Muscle of leg (tissue), 3 donors: ENCODE measurements at regions not wholly inside any gene's neighbourhood (a gene's known extent, or its start where the extent isn't known, plus 50 kb on each side); places are given as distances from the start of the nearest gene placed in this dataset.
"Not testable (repeated sequence)": the region's sequence is repeated elsewhere in the genome, so short reads cannot be mapped to it uniquely, and the experiment has no call there.

Experiments used
- DNase-seq: peaks from one replicate; pipeline ENCODE4 v3.0.0; 2013
- H3K27ac ChIP-seq: one replicate; pipeline ENCODE4 v1.5.1; 2013; ENCODE audit warnings: mild to moderate bottlenecking, low read length, control low read depth
- H3K27me3 ChIP-seq: one replicate; pipeline ENCODE4 v1.6.1; 2013; ENCODE audit warnings: low read length; ENCODE audit not compliant: control insufficient read depth, insufficient read depth
- H3K36me3 ChIP-seq: one replicate; pipeline ENCODE4 v1.6.1; 2013; ENCODE audit warnings: low read length; ENCODE audit not compliant: control insufficient read depth, insufficient read depth
- H3K4me1 ChIP-seq: one replicate; pipeline ENCODE4 v1.6.1; 2013; ENCODE audit warnings: low read length; ENCODE audit not compliant: control insufficient read depth, insufficient read depth
- H3K4me3 ChIP-seq: one replicate; pipeline ENCODE4 v1.5.1; 2013; ENCODE audit warnings: low read length, control low read depth
- H3K9me3 ChIP-seq: replicated peaks from 2 replicates; pipeline ENCODE4 v1.6.1; 2013; ENCODE audit warnings: low read depth, low read length; ENCODE audit not compliant: control insufficient read depth
- WGBS: methylation state at CpG from one replicate; pipeline ENCODE4 v1.1.5; 2013; ENCODE audit warnings: missing lambda C conversion rate; ENCODE audit not compliant: insufficient coverage; 5-methylcytosine and 5-hydroxymethylcytosine counted together

DNA sequence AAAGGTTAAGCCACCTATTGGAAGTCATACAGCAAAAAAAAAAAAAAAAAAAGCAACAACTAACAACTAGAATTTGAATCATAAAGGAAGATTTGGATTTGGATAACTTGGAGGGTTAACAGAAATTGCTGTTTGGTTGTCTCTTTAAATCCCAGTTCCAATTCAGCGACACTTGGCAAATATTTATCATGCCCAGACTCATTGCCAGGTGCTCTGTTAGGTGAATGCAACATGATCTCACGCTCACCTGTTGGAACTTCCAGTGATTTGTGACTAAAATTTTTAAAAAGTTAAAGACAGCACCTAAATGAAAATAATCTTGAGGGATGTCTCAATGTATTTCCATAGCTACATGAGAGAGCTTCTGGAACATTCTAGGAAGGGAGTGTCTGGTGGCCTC, 103.7 kb downstream of the TBX3 start:
- no CpG with 5 or more reads among the region's 2 CpGs for WGBS
- DNase-seq = no peak
- H3K4me1 ChIP-seq = no peaks in the 10 kb centered on the region
- H3K27ac ChIP-seq = no peak overlapping the region
- H3K4me3 ChIP-seq = no peak overlapping the region
- no peaks in the 10 kb centered on the region for H3K36me3 ChIP-seq
- H3K9me3 ChIP-seq = no peaks in the 10 kb centered on the region
- H3K27me3 ChIP-seq = peaks cover 3% of the 10 kb centered on the region

DNA sequence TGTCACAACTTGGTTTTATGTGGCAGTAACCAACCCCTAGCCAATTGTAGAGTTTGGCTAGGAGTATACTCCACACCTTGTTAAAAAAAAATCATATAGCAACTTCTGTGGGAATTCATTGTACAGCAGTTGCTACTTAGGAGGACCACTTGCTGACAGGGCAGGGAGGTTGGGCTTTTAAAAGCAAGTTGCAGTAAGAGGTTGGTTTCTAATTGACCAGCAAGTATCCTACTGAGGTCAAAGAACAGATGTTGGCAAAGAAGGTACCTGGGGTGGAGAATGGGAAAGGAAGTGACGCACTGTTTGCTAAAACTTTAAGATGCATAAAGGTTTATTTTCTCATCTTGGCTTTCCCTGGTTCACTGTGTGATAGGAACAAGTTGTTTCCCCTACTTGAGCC, 104.6 kb downstream of the TBX3 start:
- DNase-seq = no peak
- no peaks in the 10 kb centered on the region for H3K4me1 ChIP-seq
- no peaks in the 10 kb centered on the region for H3K9me3 ChIP-seq
- H3K4me3 ChIP-seq = no peak overlapping the region
- H3K27me3 ChIP-seq = peaks cover 3% of the 10 kb centered on the region
- no peak overlapping the region for H3K27ac ChIP-seq
- no peaks in the 10 kb centered on the region for H3K36me3 ChIP-seq
- WGBS = no CpG with 5 or more reads among the region's 1 CpG

DNA sequence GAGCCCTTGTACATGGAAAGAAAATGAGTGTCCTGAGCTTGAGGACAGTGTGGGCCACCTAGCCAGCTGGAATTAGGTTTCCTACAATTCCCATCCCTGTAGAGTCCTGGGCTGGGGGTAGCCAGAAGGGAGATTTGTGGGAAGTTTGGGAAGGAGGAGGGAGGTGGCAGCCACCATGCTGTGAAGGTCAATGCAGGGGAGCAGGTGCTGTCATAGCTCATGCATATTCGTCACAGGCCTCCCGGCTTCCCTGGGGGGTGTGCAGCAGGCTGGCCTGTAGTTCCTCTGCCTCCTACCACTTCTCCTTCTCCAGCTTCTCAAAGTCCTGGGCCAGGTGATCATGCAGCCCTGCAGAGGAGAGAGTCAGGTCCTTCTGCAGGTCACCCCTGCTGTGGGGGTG, 121.3 kb downstream of the TBX3 start:
- no peak overlapping the region for H3K4me3 ChIP-seq
- 0% methylated on average over 1 of the region's 2 CpGs for WGBS
- no peaks in the 10 kb centered on the region for H3K36me3 ChIP-seq
- no peak overlapping the region for H3K27ac ChIP-seq
- H3K27me3 ChIP-seq = no peaks in the 10 kb centered on the region
- no peak for DNase-seq
- H3K4me1 ChIP-seq = no peaks in the 10 kb centered on the region
- H3K9me3 ChIP-seq = no peaks in the 10 kb centered on the region

DNA sequence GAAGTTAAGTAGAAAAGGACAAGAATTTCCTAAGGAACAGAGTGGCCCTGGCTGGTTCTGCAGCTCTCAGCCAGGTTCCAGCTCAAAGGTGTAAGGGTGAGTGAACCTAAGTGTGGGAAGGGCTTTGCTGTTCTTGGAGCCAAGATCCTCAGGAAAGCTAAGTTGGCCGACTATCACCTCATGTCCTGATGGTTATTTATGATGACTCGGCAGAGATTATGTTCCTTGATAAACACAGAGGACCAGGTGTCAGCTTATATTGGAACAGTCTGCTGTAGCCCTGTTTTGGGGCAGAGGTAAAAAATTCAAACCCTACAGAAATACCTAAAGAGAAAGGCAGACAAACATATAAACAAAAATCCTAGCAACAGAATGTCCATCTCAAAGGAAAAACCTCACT, 128.5 kb downstream of the TBX3 start:
- no peak for DNase-seq
- Histone ChIP-seq H3K4me3 (no peak overlapping the region), H3K27ac (no peak overlapping the region), H3K9me3 (no peaks in the 10 kb centered on the region), H3K36me3 (no peaks in the 10 kb centered on the region), H3K4me1 (no peaks in the 10 kb centered on the region), H3K27me3 (no peaks in the 10 kb centered on the region)
- 50% methylated on average over 1 of the region's 2 CpGs for WGBS

DNA sequence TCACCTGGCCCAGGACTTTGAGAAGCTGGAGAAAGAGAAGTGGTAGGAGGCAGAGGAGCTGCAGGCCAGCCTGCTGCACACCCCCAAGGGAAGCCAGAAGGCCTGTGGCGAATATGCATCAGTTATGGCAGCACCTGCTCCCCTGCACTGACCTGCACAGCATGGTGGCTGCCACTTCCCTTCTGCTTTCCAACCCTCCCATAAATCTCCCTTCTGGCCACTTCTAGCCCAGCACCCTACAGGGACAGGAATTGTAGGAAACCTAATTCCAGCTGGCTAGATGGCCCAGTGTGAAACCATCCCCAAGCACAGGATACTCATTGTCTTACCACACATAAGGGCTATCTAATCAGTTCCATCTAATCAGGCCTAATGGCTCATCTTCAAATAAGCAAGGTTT, 136.3 kb downstream of the TBX3 start:
- H3K4me3 ChIP-seq = no peak overlapping the region
- no CpG with 5 or more reads among the region's 1 CpG for WGBS

GRCh38 chr12:114530417-114530816, 124.5 kb upstream of the TBX5 start:
- Histone ChIP-seq H3K9me3 (no peaks in the 10 kb centered on the region), H3K4me1 (no peaks in the 10 kb centered on the region), H3K4me3 (no peak overlapping the region), H3K27ac (no peak overlapping the region), H3K27me3 (no peaks in the 10 kb centered on the region), H3K36me3 (no peaks in the 10 kb centered on the region)
- WGBS = 92% methylated on average over 3 of the region's 7 CpGs
- no peak for DNase-seq

More for the DNA sequence above, 136.3 kb downstream of the TBX3 start:
- Histone ChIP-seq H3K27me3 (no peaks in the 10 kb centered on the region), H3K36me3 (no peaks in the 10 kb centered on the region), H3K27ac (no peak overlapping the region), H3K9me3 (no peaks in the 10 kb centered on the region), H3K4me1 (no peaks in the 10 kb centered on the region)
- no peak for DNase-seq

DNA sequence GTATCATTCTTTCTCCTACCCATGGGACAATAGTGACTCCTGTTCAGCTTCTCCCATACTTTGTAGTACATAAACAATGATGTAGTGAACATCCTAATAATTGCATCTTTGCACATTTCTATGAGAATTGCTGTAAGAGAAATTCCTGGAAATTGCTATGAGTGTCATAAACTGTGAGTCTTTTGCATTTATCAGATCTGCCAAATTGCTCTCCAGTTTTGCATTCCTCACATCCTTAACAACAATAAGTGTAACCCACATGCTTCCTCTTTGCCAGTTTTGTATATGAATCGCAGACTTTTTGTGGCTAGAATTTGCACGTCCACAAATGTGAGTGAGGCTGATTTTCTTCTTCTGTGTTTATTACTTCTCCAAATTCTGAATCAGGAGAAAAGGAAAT, 124.0 kb upstream of the TBX5 start:
- no peak for DNase-seq
- Histone ChIP-seq H3K27ac (no peak overlapping the region), H3K27me3 (no peaks in the 10 kb centered on the region), H3K36me3 (no peaks in the 10 kb centered on the region), H3K9me3 (no peaks in the 10 kb centered on the region), H3K4me3 (no peak overlapping the region), H3K4me1 (no peaks in the 10 kb centered on the region)
- WGBS = no CpG with 5 or more reads among the region's 2 CpGs

GRCh38 chr12:114528766-114529165, 122.8 kb upstream of the TBX5 start:
- Histone ChIP-seq H3K36me3 (no peaks in the 10 kb centered on the region), H3K4me1 (no peaks in the 10 kb centered on the region), H3K27ac (no peak overlapping the region), H3K27me3 (no peaks in the 10 kb centered on the region), H3K4me3 (no peak overlapping the region), H3K9me3 (no peaks in the 10 kb centered on the region)
- no peak for DNase-seq
- WGBS = 54% methylated on average over 3 of the region's 3 CpGs

DNA sequence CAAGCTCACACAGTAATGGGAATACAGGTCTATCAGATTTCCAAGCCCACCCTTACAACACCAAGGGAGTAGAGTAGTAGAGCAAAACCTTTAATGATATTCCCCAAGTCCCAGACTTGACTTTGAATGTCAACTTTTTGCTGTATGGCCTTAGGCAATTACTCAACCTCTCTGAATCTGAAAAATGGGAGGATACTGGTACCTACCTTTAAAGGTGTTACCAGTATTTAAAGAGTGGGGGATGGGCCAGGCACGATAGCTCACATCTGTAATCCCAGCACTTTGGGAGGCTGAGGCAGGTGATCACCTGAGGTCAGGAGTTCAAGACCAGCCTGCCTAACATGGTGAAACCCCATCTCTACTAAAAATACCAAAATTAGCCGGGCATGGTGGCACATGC, 115.2 kb upstream of the TBX5 start:
- WGBS = no CpG with 5 or more reads among the region's 2 CpGs
- not testable (repeated sequence) for H3K27me3 ChIP-seq, H3K4me1 ChIP-seq, H3K9me3 ChIP-seq, H3K36me3 ChIP-seq, H3K4me3 ChIP-seq, DNase-seq, H3K27ac ChIP-seq

DNA sequence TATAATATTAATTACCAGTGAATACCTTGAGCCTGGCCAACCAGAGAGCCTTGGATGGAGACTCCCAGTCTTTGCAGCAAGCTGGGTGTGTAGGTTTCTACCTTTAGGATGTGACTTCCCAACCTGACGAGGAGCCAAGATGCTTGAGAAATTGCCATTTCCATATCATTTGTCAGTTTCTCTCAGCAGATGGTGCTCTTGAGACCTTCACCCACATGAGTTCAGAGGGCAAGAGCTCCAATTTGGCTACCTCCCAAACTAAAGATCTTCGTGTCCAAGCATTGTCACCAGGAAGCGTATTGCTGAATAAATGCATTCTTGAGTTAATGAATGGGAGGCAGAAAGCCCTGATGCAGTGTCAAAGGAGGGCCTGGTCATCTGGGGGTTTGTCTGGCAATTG, 106.4 kb upstream of the TBX5 start:
- no CpG with 5 or more reads among the region's 3 CpGs for WGBS
- H3K9me3 ChIP-seq = no peaks in the 10 kb centered on the region
- H3K4me3 ChIP-seq = no peak overlapping the region
- no peaks in the 10 kb centered on the region for H3K27me3 ChIP-seq
- no peaks in the 10 kb centered on the region for H3K4me1 ChIP-seq
- no peak overlapping the region for H3K27ac ChIP-seq
- no peaks in the 10 kb centered on the region for H3K36me3 ChIP-seq
- DNase-seq = no peak

DNA sequence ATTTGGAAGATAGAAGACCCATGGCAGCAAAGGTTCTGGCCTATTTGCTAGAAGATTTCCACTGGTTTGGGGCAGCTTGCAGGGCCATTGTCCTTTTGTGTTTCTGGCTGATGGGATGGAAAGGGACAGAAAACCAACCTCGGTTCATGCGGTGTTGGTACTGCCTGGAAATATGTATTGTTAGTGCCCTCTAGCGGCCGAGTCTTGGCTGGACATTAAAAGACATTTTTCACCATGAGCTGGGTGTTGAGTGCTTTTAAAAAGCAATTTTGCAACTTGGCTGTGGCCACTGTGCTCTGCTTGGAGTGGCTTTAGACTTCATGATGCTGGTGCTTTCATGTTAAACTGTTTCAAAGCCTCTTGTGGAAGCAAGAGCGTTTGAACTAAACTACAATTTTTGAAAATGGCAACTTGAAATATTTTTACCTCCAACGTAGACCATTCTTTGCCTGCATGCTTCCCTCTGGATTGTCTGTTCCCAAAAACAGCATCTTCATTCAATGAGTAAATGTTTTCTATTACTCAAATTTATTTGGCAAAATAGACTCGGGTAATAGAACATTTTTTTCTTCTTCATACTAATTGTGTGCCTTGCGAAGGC, 102.7 kb upstream of the TBX5 start:
- peak; percentile 82 for DNase-seq
- Histone ChIP-seq H3K36me3 (no peaks in the 10 kb centered on the region), H3K4me1 (no peaks in the 10 kb centered on the region), H3K4me3 (no peak overlapping the region), H3K9me3 (no peaks in the 10 kb centered on the region), H3K27me3 (peaks cover 10% of the 10 kb centered on the region), H3K27ac (no peak overlapping the region)
- WGBS = 4% methylated on average over 3 of the region's 8 CpGs
